ENCODE measurements at regions not wholly inside any gene's neighbourhood (a gene's known extent, or its start where the extent isn't known, plus 50 kb on each side); places are given as distances from the start of the nearest gene placed in this dataset.

DNA sequence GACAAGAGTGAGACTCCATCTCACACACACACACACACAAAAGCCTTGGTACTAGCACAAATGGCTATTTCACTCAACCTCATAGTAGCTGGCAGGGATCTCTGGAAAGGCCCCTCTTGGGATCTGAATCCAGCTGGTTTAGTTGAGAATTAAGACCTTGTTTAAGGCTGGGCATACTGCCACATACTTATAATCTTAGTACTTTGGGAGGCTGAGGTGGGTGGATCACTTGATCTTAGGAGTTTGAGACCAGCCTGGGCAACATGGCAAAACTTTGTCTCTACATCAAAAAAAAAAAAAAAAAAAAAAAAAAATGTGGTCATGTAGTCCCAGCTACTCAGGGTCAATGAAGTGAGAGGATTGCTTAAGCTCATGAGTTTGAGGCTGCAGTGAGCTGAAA is 628.3 kb downstream of the MMUT start:
- no peak overlapping the region for H3K27ac ChIP-seq (replicated peaks)
- DNase-seq (ENCODE audit: low read depth in 1 of 2, low spot score in 1 of 2) = no peak
- no peaks in the 10 kb centered on the region for H3K27me3 ChIP-seq (ENCODE audit: insufficient read depth, poor library complexity, severe bottlenecking)
- no peak overlapping the region for H3K4me3 ChIP-seq (replicated peaks; ENCODE audit: insufficient read depth, low read length)
- TF ChIP-seq SPI1 (IDR thresholded peaks at IDR 0.05; ENCODE audit: borderline replicate concordance, low read depth) (no peak), CTCF (IDR thresholded peaks at IDR 0.05; ENCODE audit: insufficient read depth, low read length) (no peak), GABPA (IDR thresholded peaks at IDR 0.05; ENCODE audit: low read depth) (no peak), POLR2AphosphoS5 (IDR thresholded peaks at IDR 0.05; ENCODE audit: low read depth) (no peak)

- H3K4me3 ChIP-seq (replicated peaks; ENCODE audit: insufficient read depth, low read length) = no peak overlapping the region
- no peaks in the 10 kb centered on the region for H3K27me3 ChIP-seq (ENCODE audit: insufficient read depth, poor library complexity, severe bottlenecking)
- no peak overlapping the region for H3K27ac ChIP-seq (replicated peaks)
- TF ChIP-seq, protein P1, sequence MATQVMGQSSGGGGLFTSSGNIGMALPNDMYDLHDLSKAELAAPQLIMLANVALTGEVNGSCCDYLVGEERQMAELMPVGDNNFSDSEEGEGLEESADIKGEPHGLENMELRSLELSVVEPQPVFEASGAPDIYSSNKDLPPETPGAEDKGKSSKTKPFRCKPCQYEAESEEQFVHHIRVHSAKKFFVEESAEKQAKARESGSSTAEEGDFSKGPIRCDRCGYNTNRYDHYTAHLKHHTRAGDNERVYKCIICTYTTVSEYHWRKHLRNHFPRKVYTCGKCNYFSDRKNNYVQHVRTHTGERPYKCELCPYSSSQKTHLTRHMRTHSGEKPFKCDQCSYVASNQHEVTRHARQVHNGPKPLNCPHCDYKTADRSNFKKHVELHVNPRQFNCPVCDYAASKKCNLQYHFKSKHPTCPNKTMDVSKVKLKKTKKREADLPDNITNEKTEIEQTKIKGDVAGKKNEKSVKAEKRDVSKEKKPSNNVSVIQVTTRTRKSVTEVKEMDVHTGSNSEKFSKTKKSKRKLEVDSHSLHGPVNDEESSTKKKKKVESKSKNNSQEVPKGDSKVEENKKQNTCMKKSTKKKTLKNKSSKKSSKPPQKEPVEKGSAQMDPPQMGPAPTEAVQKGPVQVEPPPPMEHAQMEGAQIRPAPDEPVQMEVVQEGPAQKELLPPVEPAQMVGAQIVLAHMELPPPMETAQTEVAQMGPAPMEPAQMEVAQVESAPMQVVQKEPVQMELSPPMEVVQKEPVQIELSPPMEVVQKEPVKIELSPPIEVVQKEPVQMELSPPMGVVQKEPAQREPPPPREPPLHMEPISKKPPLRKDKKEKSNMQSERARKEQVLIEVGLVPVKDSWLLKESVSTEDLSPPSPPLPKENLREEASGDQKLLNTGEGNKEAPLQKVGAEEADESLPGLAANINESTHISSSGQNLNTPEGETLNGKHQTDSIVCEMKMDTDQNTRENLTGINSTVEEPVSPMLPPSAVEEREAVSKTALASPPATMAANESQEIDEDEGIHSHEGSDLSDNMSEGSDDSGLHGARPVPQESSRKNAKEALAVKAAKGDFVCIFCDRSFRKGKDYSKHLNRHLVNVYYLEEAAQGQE (IDR thresholded peaks at IDR 0.05; ENCODE audit: insufficient replicate concordance, low read depth) = no peak
- TF ChIP-seq CTCF (IDR thresholded peaks at IDR 0.05; ENCODE audit: insufficient read depth, low read length) (no peak), SPI1 (IDR thresholded peaks at IDR 0.05; ENCODE audit: borderline replicate concordance, low read depth) (no peak), POLR2AphosphoS5 (IDR thresholded peaks at IDR 0.05; ENCODE audit: low read depth) (no peak), GABPA (IDR thresholded peaks at IDR 0.05; ENCODE audit: low read depth) (no peak)
- DNase-seq (ENCODE audit: low read depth in 1 of 2, low spot score in 1 of 2) = no peak
Measured at GRCh38 chr6:48833916-48834315, 629.1 kb downstream of the MMUT start.

GRCh38 chr6:48826901-48827701 is 636.0 kb downstream of the MMUT start:
- Histone ChIP-seq H3K27me3 (ENCODE audit: insufficient read depth, poor library complexity, severe bottlenecking) (no peaks in the 10 kb centered on the region), H3K27ac (replicated peaks) (no peak overlapping the region), H3K4me3 (replicated peaks; ENCODE audit: insufficient read depth, low read length) (no peak overlapping the region)
- no peak for TF ChIP-seq CTCF (IDR thresholded peaks at IDR 0.05; ENCODE audit: insufficient read depth, low read length)
- TF ChIP-seq POLR2AphosphoS5 (IDR thresholded peaks at IDR 0.05; ENCODE audit: low read depth) = no peak
- TF ChIP-seq, protein P1 (IDR thresholded peaks at IDR 0.05; ENCODE audit: insufficient replicate concordance, low read depth) = no peak
- no peak for TF ChIP-seq SPI1 (IDR thresholded peaks at IDR 0.05; ENCODE audit: borderline replicate concordance, low read depth)
- TF ChIP-seq GABPA (IDR thresholded peaks at IDR 0.05; ENCODE audit: low read depth) = no peak
- DNase-seq (ENCODE audit: low read depth in 1 of 2, low spot score in 1 of 2) = no peak
